GM11168 (cell line): ENCODE measurements at regions not wholly inside any gene's neighbourhood (a gene's known extent, or its start where the extent isn't known, plus 50 kb on each side); places are given as distances from the start of the nearest gene placed in this dataset.
"Not testable (repeated sequence)": the region's sequence is repeated elsewhere in the genome, so short reads cannot be mapped to it uniquely, and the experiment has no call there.

Source experiments
- in situ Hi-C: fragments of 300-500 bp; cut with MboI; formaldehyde crosslinking; loops from one replicate; pipeline ENCODE4 v1.12.0; 2022; ENCODE audit warnings: low sequenced_read_pairs; ENCODE audit not compliant: unreplicated experiment

GRCh38 chr6:86629123-86629522 lies 308.2 kb upstream of the HTR1E start:
- in situ Hi-C loops, result no loop called here

DNA sequence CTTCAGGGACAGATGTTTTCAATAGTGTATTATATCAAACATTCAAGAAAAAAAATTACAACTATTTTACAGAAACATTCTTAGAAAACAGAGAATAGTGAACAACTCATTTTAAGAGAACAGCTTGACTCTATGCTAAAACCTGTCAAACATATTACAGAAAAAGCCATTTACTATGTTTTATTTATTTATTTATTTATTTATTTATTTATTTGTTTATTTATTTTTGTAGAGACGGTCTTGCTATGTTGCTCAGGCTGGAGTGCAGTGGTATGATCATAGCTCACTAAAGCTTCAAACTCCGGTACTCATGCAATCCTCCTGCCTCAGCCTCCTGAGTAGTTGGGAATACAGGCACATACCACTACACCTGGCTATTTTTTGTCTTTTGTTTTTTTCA lies 317.9 kb upstream of the HTR1E start:
- in situ Hi-C loops, result no loop called here

- in situ Hi-C loops, result no loop called here
These were observed 322.0 kb upstream of the HTR1E start for GRCh38 chr6:86615299-86615698.

DNA sequence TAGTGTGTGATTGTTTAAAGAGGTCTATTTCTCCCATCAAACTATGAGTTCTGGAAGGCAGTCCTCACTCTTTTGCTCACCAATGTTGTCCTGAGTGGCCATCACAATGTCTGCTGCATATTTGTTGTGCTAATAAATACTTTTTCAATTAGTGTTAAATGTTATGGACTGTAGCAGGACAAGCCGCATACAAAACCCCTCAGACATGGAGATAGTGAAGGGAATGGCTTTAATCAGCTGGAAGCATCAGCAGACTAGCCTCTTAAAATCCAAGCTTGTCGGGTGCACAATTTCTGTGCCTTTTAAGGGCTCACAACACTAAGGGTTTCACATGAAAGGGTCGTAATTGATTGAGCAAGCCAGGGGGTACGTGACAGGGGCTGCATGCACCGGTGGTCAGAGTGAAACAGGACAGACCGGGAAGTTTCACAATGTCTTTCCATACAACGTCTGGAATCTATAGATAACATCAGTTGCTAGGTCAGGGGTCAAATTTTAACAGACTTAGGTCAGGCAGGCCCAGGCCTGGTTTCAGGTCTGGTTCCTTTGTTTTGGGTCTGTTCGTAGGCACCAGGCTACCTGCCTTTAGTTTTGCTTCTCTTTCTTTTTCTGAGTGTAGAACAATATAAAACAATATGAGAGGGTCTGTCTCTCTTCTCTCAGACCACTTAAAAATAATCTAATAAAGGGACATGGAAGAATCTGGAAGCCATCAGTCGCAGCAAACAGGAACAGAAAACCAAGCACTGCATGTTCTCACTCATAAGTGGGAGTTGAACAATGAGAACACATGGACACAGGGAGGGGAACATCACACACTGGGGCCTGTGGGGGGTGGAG lies 327.6 kb upstream of the HTR1E start:
- in situ Hi-C loops, result no loop called here

DNA sequence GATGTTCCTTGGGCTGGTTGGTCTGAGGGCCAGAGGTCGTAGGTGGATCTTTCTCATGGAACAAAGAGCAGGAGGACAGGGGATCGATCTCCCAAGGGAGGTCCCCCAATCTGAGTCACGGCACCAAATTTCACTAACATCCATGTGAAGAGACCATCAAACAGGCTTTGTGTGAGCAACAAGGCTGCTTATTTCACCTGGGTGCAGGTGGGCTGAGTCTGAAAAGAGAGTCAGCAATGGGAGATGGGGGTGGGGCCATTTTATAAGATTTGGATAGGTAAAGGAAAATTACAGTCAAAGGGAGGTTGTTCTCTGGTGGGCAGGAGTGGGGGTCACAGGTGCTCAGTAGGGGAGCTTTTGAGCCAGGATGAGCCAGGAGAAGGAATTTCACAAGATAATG lies 334.0 kb upstream of the HTR1E start:
- in situ Hi-C loops, result not testable (repeated sequence)

GRCh38 chr6:86602093-86602492 lies 335.2 kb upstream of the HTR1E start:
- in situ Hi-C loops, result not testable (repeated sequence)

- in situ Hi-C loops, result not testable (repeated sequence)
These were observed 338.4 kb upstream of the HTR1E start for GRCh38 chr6:86598969-86599368.

GRCh38 chr6:86595641-86596040 lies 341.7 kb upstream of the HTR1E start:
- in situ Hi-C loops, result no loop called here

- in situ Hi-C loops, result no loop called here
These were observed 351.1 kb upstream of the HTR1E start for GRCh38 chr6:86586195-86586594.

- in situ Hi-C loops, result no loop called here
These were observed 355.5 kb upstream of the HTR1E start for GRCh38 chr6:86581833-86582232.

DNA sequence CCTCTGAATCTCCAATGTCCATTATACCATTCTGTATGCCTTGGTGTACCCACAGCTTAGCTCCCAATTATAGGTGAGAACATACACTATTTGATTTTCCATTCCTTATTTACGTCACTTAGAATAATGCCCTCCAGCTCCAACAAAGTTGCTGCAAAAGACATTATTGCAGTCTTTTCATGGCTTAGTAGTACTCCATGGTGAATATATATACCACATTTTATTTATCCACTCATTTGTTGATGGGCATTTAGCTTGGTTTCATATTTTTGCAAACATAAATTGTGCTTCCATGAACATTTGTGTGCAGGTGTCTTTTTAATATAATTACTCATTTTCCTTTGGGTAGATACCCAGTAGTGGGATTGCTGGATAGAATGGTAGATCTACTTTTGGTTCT lies 374.1 kb upstream of the HTR1E start:
- in situ Hi-C loops, result no loop called here

DNA sequence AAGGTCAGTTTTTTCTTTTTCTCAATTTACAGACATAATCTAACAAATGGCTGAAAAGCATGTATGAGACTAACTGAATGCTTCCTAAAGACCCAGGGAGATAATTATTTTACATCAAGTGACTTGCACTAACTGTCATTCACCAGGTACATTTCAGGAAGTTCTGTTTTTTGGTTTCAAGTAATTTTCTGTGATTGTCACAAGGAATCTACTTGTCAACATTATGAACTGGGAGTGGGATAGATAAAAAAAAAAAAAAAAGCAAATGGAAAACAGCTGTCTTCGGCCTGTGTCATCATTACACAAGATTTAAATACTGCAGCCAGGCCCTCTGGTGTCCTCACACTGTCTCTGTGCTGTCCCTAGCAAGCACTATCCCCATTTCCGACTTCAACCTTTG lies 379.0 kb upstream of the HTR1E start:
- in situ Hi-C loops, result no loop called here

DNA sequence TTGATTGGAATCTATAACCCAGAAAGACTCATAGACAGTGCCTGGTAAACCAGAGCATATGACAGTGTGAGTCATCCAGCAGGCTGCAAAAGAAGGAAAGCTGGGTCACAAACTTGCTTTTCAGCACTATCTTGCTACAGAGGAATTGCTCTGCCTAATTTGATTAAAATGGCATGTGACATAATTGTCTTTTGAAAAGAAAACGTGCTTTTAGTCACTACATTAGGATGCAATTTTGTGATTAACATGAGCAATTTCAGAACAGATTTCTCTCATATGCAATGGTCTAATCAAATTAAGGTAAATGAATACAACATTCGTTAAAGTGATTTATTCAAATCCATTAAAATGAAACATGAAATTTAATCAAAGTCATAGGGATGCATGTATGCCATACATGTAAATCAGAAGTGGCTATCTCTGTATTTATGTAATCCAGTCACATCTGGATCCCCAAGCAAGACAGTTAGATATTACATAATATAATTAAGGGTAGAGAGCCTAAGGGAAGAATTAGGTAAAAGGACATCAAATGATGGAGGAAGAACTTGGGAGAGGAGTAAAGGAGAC lies 400.0 kb upstream of the HTR1E start:
- in situ Hi-C loops, result no loop called here

- in situ Hi-C loops, result no loop called here
These were observed 401.2 kb upstream of the HTR1E start for GRCh38 chr6:86536121-86536520.

- in situ Hi-C loops, result no loop called here
These were observed 402.2 kb upstream of the HTR1E start for GRCh38 chr6:86535100-86535499.

- in situ Hi-C loops, result loop anchor here (5.0 kb wide), 1 partner anchor 42 kb away; no protein-coding TSS in a partner anchor
These were observed 407.7 kb upstream of the HTR1E start for GRCh38 chr6:86529635-86530034.

- in situ Hi-C loops, result loop anchor here (5.0 kb wide), 1 partner anchor 39 kb away; no protein-coding TSS in a partner anchor
These were observed 411.1 kb upstream of the HTR1E start for GRCh38 chr6:86526238-86526637.

DNA sequence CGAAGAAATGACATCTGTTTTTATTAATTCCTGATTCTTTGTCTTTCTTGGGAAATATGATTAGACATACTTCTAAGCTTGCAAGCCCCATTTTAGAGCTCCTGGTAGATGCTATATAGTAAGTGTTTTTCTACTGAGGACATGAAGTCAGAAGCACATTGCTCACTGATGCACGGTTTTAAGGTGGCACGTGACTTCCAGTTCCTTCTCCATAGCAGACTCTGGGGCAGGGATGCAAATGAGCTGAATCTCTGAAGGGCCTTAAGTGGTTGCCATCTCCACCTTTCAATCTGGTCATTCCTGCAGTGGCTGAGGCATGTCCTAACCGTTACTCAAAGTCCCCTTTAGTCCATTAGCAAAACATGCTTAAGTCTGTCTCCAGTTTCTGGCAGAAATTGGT lies 421.2 kb upstream of the HTR1E start:
- in situ Hi-C loops, result no loop called here

DNA sequence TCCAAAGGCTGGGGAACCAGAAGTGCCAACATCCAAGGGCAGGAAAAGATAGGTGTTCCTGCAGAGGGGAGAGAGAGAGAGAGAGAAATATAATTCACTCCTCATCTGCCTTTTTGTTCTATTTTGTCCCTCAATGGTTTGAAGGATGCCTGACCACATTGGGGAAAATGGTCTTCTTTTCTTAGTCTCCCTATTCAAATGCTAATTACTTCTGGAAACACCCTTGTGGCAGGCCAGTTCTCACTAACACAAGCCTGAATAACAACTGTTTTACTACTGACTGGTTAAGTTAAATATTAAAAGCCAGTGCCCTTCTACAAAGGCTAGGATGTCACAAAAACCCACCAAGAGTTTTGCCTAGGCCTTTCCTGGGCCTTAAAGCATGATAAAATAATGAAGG lies 425.4 kb upstream of the HTR1E start:
- in situ Hi-C loops, result no loop called here

DNA sequence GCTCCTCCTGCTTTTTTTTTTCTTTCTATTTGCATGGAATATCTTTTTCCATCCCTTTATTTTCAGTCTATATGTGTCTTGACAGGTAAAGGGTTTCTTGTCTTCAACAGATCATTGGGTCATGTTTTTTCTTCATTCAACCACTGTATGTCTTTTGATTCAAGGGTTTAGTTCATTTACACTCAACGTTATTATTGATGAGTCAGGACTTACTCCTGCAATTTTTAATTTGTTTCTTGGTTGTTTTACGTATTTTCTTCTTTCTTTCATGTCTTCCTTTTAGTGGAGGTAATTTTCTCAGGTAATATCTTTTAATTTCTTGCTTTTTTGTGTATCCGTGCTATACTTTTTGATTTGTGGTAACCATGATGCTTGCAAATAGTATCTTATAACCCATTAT lies 429.1 kb upstream of the HTR1E start:
- in situ Hi-C loops, result no loop called here

GRCh38 chr6:86502497-86502896 lies 434.8 kb upstream of the HTR1E start:
- in situ Hi-C loops, result no loop called here

GRCh38 chr6:86500035-86500434 lies 437.3 kb upstream of the HTR1E start:
- in situ Hi-C loops, result no loop called here
